ENCODE measurements at regions not wholly inside any gene's neighbourhood (a gene's known extent, or its start where the extent isn't known, plus 50 kb on each side); places are given as distances from the start of the nearest gene placed in this dataset.

DNA sequence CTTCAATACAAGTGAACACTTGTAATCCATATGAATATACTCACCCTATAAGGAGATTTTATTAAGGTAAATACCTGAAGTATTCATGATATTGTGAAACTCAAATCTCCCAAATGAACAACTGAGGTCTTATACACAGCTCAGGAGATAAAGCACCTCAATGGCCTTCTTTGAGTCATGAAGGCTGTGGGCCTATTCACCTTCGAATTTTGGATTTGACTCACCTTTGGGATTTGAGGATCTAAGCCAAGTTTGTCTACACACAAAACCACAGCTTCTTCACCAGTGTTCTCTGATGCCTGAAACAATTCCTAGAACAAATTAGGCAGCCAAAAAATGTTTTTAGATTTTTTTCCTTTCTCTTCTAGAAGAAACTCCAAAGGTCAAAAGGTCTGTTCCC, 194.1 kb downstream of the NUAK1 start:
- H3K4me3 ChIP-seq (ENCODE audit: low read depth, low read length), result no peak overlapping the region
- TF ChIP-seq, protein P1, sequence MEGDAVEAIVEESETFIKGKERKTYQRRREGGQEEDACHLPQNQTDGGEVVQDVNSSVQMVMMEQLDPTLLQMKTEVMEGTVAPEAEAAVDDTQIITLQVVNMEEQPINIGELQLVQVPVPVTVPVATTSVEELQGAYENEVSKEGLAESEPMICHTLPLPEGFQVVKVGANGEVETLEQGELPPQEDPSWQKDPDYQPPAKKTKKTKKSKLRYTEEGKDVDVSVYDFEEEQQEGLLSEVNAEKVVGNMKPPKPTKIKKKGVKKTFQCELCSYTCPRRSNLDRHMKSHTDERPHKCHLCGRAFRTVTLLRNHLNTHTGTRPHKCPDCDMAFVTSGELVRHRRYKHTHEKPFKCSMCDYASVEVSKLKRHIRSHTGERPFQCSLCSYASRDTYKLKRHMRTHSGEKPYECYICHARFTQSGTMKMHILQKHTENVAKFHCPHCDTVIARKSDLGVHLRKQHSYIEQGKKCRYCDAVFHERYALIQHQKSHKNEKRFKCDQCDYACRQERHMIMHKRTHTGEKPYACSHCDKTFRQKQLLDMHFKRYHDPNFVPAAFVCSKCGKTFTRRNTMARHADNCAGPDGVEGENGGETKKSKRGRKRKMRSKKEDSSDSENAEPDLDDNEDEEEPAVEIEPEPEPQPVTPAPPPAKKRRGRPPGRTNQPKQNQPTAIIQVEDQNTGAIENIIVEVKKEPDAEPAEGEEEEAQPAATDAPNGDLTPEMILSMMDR (IDR thresholded peaks at IDR 0.05; ENCODE audit: insufficient read depth, low read depth, low read length), result no peak
- DNase-seq (ENCODE audit: low read depth), result no peak

DNA sequence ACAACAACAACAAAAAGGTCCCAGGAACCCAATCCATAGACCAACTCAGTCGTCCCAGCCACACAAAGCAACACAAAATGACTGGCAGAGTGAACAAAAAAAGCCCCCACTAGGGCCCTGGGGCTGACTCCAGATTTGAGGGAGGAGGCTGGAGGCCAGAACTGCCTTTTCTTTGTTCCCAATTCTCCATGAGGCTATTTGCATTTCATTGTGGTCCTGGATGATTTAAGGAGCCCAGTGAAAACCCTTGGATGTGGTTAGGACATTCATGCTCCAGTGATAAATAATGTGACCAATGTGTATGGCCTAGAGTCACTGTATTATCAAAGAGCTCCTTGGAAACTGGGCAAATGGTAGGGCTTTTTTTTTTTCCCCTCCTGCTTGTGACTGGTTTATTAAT, 192.9 kb downstream of the NUAK1 start:
- TF ChIP-seq, protein P1 (IDR thresholded peaks at IDR 0.05; ENCODE audit: insufficient read depth, low read depth, low read length), result no peak
- no peak for DNase-seq (ENCODE audit: low read depth)
- no peak overlapping the region for H3K4me3 ChIP-seq (ENCODE audit: low read depth, low read length)

- TF ChIP-seq, protein P1 (IDR thresholded peaks at IDR 0.05; ENCODE audit: insufficient read depth, low read depth, low read length), result no peak
- no peak overlapping the region for H3K4me3 ChIP-seq (ENCODE audit: low read depth, low read length)
- no peak for DNase-seq (ENCODE audit: low read depth)
Measured at GRCh38 chr12:105946493-105946901, 192.3 kb downstream of the NUAK1 start.

DNA sequence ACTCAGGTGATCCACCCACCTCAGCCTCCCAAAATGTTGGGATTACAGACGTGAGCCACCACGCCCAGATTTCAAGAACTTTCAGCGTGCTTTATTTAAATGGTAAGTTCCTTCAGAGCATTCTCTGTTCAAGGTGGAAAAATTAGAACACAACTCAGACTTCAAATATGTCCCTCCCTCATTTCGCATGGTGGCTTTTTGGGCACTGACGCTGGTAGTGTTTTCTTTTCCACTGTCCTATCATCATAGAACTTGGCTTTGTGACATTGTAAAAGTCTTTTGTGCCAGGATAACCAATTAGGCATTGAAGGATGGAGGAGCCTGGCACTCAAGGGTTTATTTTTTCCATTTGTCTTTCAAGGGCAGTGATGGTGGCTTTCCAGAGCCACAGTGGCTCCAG, 190.8 kb downstream of the NUAK1 start:
- H3K4me3 ChIP-seq (ENCODE audit: low read depth, low read length), result no peak overlapping the region
- DNase-seq (ENCODE audit: low read depth), result no peak
- TF ChIP-seq, protein P1 (IDR thresholded peaks at IDR 0.05; ENCODE audit: insufficient read depth, low read depth, low read length), result no peak

GRCh38 chr12:105948331-105948730, 190.4 kb downstream of the NUAK1 start:
- TF ChIP-seq, protein P1 (IDR thresholded peaks at IDR 0.05; ENCODE audit: insufficient read depth, low read depth, low read length), result no peak
- DNase-seq (ENCODE audit: low read depth), result no peak
- H3K4me3 ChIP-seq (ENCODE audit: low read depth, low read length), result no peak overlapping the region

DNA sequence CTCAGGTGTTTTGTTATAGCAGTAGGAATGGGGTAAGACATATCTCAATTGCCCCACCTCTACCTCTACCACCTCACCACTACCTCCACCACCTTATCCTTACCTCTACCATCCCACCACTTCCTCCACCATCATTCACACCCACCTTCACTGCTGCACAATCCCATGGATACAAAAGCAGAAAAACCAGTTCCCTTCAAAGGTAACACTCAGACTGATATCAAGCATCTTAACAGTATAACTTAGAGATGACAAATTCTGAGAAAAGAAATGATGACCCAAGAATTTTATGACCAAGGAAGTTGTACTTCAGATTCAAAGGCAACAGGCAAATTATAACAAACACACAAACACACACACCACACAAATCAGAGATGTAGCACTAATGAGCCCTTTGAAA, 189.4 kb downstream of the NUAK1 start:
- TF ChIP-seq, protein P1 (IDR thresholded peaks at IDR 0.05; ENCODE audit: insufficient read depth, low read depth, low read length), result no peak

GRCh38 chr12:105951732-105952131, 187.0 kb downstream of the NUAK1 start:
- DNase-seq (ENCODE audit: low read depth), result no peak
- TF ChIP-seq, protein P1 (IDR thresholded peaks at IDR 0.05; ENCODE audit: insufficient read depth, low read depth, low read length), result no peak
- H3K4me3 ChIP-seq (ENCODE audit: low read depth, low read length), result no peak overlapping the region

More for the DNA sequence above, 189.4 kb downstream of the NUAK1 start:
- H3K4me3 ChIP-seq (ENCODE audit: low read depth, low read length), result no peak overlapping the region
- DNase-seq (ENCODE audit: low read depth), result no peak

Measured in fibroblast of villous mesenchyme (primary cell).